ENCODE measurements at regions not wholly inside any gene's neighbourhood (a gene's known extent, or its start where the extent isn't known, plus 50 kb on each side); places are given as distances from the start of the nearest gene placed in this dataset.
A peak's percentile ranks its signal among the peaks of the same experiment; 100 is the strongest.

GRCh38 chr1:172818841-172819527, 160.1 kb downstream of the FASLG start:
- H4K20me1 ChIP-seq (ENCODE audit: insufficient read depth, low read length) = no peaks in the 10 kb centered on the region
- no peaks in the 10 kb centered on the region for H3K36me3 ChIP-seq (replicated peaks; ENCODE audit: insufficient read depth, low read length)
- H3K9me3 ChIP-seq (replicated peaks; ENCODE audit: insufficient read depth, low read length) = no peaks in the 10 kb centered on the region
- H2AFZ ChIP-seq (ENCODE audit: low read length) = no peak overlapping the region
- H3K27me3 ChIP-seq (replicated peaks; ENCODE audit: insufficient read depth, low read length) = peaks cover 15% of the 10 kb centered on the region; the same call in 1 of the 2 replicates
- no peak for TF ChIP-seq CTCF (IDR thresholded peaks at IDR 0.05; ENCODE audit: low read length)
- no peak for TF ChIP-seq EZH2phosphoT487 (IDR thresholded peaks at IDR 0.05; ENCODE audit: low read length)
- no peak for TF ChIP-seq EZH2 (optimal IDR thresholded peaks at IDR 0.05; ENCODE audit: low read depth, low read length)
- peak overlapping the region; percentile 88 for H3K27ac ChIP-seq (ENCODE audit: low read length)
- DNase-seq = peak; percentile 95
- peak overlapping the region; percentile 75 for H3K4me2 ChIP-seq (ENCODE audit: low read depth, low read length)
- peak overlapping the region; percentile 29; the same call in 1 of the 2 replicates for H3K9ac ChIP-seq (ENCODE audit: low read length)
- H3K9me2 ChIP-seq (replicated peaks; ENCODE audit: insufficient read depth, low read length) = no peaks in the 10 kb centered on the region
- H3K4me3 ChIP-seq (ENCODE audit: low read length) = peak overlapping the region; percentile 30
- H3F3A ChIP-seq (ENCODE audit: insufficient read depth, low read length) = peaks cover 34% of the 10 kb centered on the region
- H3K79me2 ChIP-seq (ENCODE audit: low read length) = no peaks in the 10 kb centered on the region
- H3K4me1 ChIP-seq (ENCODE audit: low read length) = peaks cover 49% of the 10 kb centered on the region

GRCh38 chr1:172820475-172821158, 161.7 kb downstream of the FASLG start:
- TF ChIP-seq EZH2phosphoT487 (IDR thresholded peaks at IDR 0.05; ENCODE audit: low read length) = no peak
- TF ChIP-seq EZH2 (optimal IDR thresholded peaks at IDR 0.05; ENCODE audit: low read depth, low read length) = no peak
- TF ChIP-seq CTCF (IDR thresholded peaks at IDR 0.05; ENCODE audit: low read length) = no peak
- Histone ChIP-seq H3K9me3 (replicated peaks; ENCODE audit: insufficient read depth, low read length) (no peaks in the 10 kb centered on the region), H3F3A (ENCODE audit: insufficient read depth, low read length) (peaks cover 34% of the 10 kb centered on the region), H3K27me3 (replicated peaks; ENCODE audit: insufficient read depth, low read length) (peaks cover 23% of the 10 kb centered on the region; the same call in 1 of the 2 replicates), H3K27ac (ENCODE audit: low read length) (no peak overlapping the region), H4K20me1 (ENCODE audit: insufficient read depth, low read length) (no peaks in the 10 kb centered on the region), H3K4me1 (ENCODE audit: low read length) (peaks cover 49% of the 10 kb centered on the region), H3K4me2 (ENCODE audit: low read depth, low read length) (peak overlapping the region; percentile 75; the same call in 1 of the 2 replicates), H3K9ac (ENCODE audit: low read length) (no peak overlapping the region), H3K79me2 (ENCODE audit: low read length) (no peaks in the 10 kb centered on the region), H2AFZ (ENCODE audit: low read length) (no peak overlapping the region), H3K36me3 (replicated peaks; ENCODE audit: insufficient read depth, low read length) (no peaks in the 10 kb centered on the region), H3K9me2 (replicated peaks; ENCODE audit: insufficient read depth, low read length) (no peaks in the 10 kb centered on the region), H3K4me3 (ENCODE audit: low read length) (no peak overlapping the region)
- no peak for DNase-seq

GRCh38 chr1:172821609-172822274, 162.8 kb downstream of the FASLG start:
- Histone ChIP-seq H3K79me2 (ENCODE audit: low read length) (no peaks in the 10 kb centered on the region), H3K4me1 (ENCODE audit: low read length) (peaks cover 49% of the 10 kb centered on the region), H3K4me2 (ENCODE audit: low read depth, low read length) (no peak overlapping the region), H3K9me2 (replicated peaks; ENCODE audit: insufficient read depth, low read length) (no peaks in the 10 kb centered on the region), H3K9me3 (replicated peaks; ENCODE audit: insufficient read depth, low read length) (no peaks in the 10 kb centered on the region), H4K20me1 (ENCODE audit: insufficient read depth, low read length) (no peaks in the 10 kb centered on the region), H3K4me3 (ENCODE audit: low read length) (no peak overlapping the region), H3K27ac (ENCODE audit: low read length) (no peak overlapping the region), H3F3A (ENCODE audit: insufficient read depth, low read length) (peaks cover 34% of the 10 kb centered on the region), H3K9ac (ENCODE audit: low read length) (no peak overlapping the region), H2AFZ (ENCODE audit: low read length) (no peak overlapping the region), H3K36me3 (replicated peaks; ENCODE audit: insufficient read depth, low read length) (no peaks in the 10 kb centered on the region), H3K27me3 (replicated peaks; ENCODE audit: insufficient read depth, low read length) (peaks cover 18% of the 10 kb centered on the region; the same call in 1 of the 2 replicates)
- no peak for DNase-seq
- no peak for TF ChIP-seq EZH2 (optimal IDR thresholded peaks at IDR 0.05; ENCODE audit: low read depth, low read length)
- no peak for TF ChIP-seq CTCF (IDR thresholded peaks at IDR 0.05; ENCODE audit: low read length)
- no peak for TF ChIP-seq EZH2phosphoT487 (IDR thresholded peaks at IDR 0.05; ENCODE audit: low read length)

Data from MM.1S (cell line).